Breast epithelium (tissue), 4 donors: ENCODE measurements at regions not wholly inside any gene's neighbourhood (a gene's known extent, or its start where the extent isn't known, plus 50 kb on each side); places are given as distances from the start of the nearest gene placed in this dataset.

Source experiments
- DNase-seq, 2 donors: peaks; one replicate each; pipeline ENCODE4 v3.0.0-alpha.2; 2019; ENCODE audit warnings: low spot score in 2 of 2
- H3K27ac ChIP-seq, 2 donors: fragments of 200-600 bp; sonication (generic) in 1 of 2; one replicate each; pipeline ENCODE4 v1.5.1; 2016 to 2019; ENCODE audit warnings: mild to moderate bottlenecking in 1 of 2
- H3K27me3 ChIP-seq, 2 donors: fragments of 200-600 bp; sonication (generic) in 1 of 2; one replicate each; pipeline versions ENCODE4 v1.5.1 to v1.6.0; 2017 to 2019; ENCODE audit warnings: control low read depth in 1 of 2, mild to moderate bottlenecking in 1 of 2
- H3K36me3 ChIP-seq: fragments of 200-600 bp; one replicate; pipeline ENCODE4 v1.5.1; 2019
- H3K4me1 ChIP-seq, 2 donors: fragments of 200-600 bp; sonication (generic); one replicate each; pipeline ENCODE4 v1.5.1; 2016 to 2019; ENCODE audit warnings: control low read depth in 1 of 2
- H3K4me3 ChIP-seq, 3 donors: fragments of 200-600 bp; sonication (generic); 1 replicate in 2 of 3; 2 replicates in 1 of 3; pipeline ENCODE4 v1.5.1; 2016 to 2019; ENCODE audit warnings: mild to moderate bottlenecking in 3 of 3, moderate library complexity in 2 of 3
- H3K9me3 ChIP-seq, 2 donors: fragments of 200-600 bp; sonication (generic) in 1 of 2; one replicate each; pipeline ENCODE4 v1.5.1; 2016 to 2019; ENCODE audit warnings: control low read depth in 1 of 2
- CTCF ChIP-seq, 3 donors: fragments of 450-650 bp; IDR thresholded peaks; one replicate each; pipeline ENCODE4 v1.5.1; 2016 to 2017; ENCODE audit warnings: antibody characterized with exemption in 3 of 3, mild to moderate bottlenecking in 3 of 3, moderate library complexity in 3 of 3
- POLR2A ChIP-seq: fragments of 450-650 bp; IDR thresholded peaks from one replicate; pipeline ENCODE4 v1.6.1; 2016; ENCODE audit warnings: antibody characterized with exemption, mild to moderate bottlenecking, moderate library complexity
- POLR2AphosphoS5 ChIP-seq, 3 donors: sonication (generic); formaldehyde crosslinking; IDR thresholded peaks; one replicate each; pipeline ENCODE4 v1.6.1; 2017; ENCODE audit warnings: antibody characterized with exemption in 3 of 3
- intact Hi-C: fragments of 100-400 bp; cut with DNase I; formaldehyde crosslinking; loops from one replicate; pipeline ENCODE4 v1.15.1; 2023; ENCODE audit warnings: low total_unique reads

GRCh38 chr20:54283253-54283652 lies 75.4 kb downstream of the PFDN4 start:
- TF ChIP-seq POLR2AphosphoS5 (IDR thresholded peaks at IDR 0.05) (no peak), POLR2A (no peak), CTCF (IDR thresholded peaks at IDR 0.05) (no peak)
- H3K36me3 ChIP-seq, result no peaks in the 10 kb centered on the region
- intact Hi-C loops, result no loop called here

GRCh38 chr20:54284928-54285704 lies 77.2 kb downstream of the PFDN4 start:
- no peaks in the 10 kb centered on the region for H3K36me3 ChIP-seq
- H3K27ac ChIP-seq, result no peak overlapping the region
- no peaks in the 10 kb centered on the region for H3K9me3 ChIP-seq
- intact Hi-C loops, result no loop called here
- H3K4me3 ChIP-seq, result no peak overlapping the region
- TF ChIP-seq POLR2AphosphoS5 (IDR thresholded peaks at IDR 0.05), result no peak
- TF ChIP-seq POLR2A, result no peak
- TF ChIP-seq CTCF (IDR thresholded peaks at IDR 0.05), result no peak
- no peak for DNase-seq
- H3K27me3 ChIP-seq, result no peaks in the 10 kb centered on the region
- no peaks in the 10 kb centered on the region for H3K4me1 ChIP-seq

More at GRCh38 chr20:54283253-54283652, 75.4 kb downstream of the PFDN4 start:
- Histone ChIP-seq H3K27me3 (no peaks in the 10 kb centered on the region), H3K9me3 (no peaks in the 10 kb centered on the region), H3K4me3 (no peak overlapping the region), H3K4me1 (no peaks in the 10 kb centered on the region), H3K27ac (no peak overlapping the region)
- no peak for DNase-seq

GRCh38 chr20:54290636-54291035 lies 82.7 kb downstream of the PFDN4 start:
- Histone ChIP-seq H3K4me1 (no peaks in the 10 kb centered on the region), H3K36me3 (no peaks in the 10 kb centered on the region), H3K27ac (no peak overlapping the region), H3K4me3 (no peak overlapping the region), H3K27me3 (no peaks in the 10 kb centered on the region), H3K9me3 (no peaks in the 10 kb centered on the region)
- TF ChIP-seq POLR2AphosphoS5 (IDR thresholded peaks at IDR 0.05) (no peak), CTCF (IDR thresholded peaks at IDR 0.05) (no peak), POLR2A (no peak)
- no peak for DNase-seq
- intact Hi-C loops, result loop anchor here (10.0 kb wide), 1 partner anchor 1534 kb away; no protein-coding TSS in a partner anchor

GRCh38 chr20:54291339-54292010 lies 83.6 kb downstream of the PFDN4 start:
- TF ChIP-seq POLR2AphosphoS5 (IDR thresholded peaks at IDR 0.05), result no peak
- no peak for TF ChIP-seq CTCF (IDR thresholded peaks at IDR 0.05)
- no peak for TF ChIP-seq POLR2A
- H3K27ac ChIP-seq, result no peak overlapping the region
- no peak overlapping the region for H3K4me3 ChIP-seq
- no peaks in the 10 kb centered on the region for H3K9me3 ChIP-seq
- DNase-seq, result no peak
- intact Hi-C loops, result loop anchor here (10.0 kb wide), 1 partner anchor 1533 kb away; no protein-coding TSS in a partner anchor
- H3K36me3 ChIP-seq, result no peaks in the 10 kb centered on the region
- no peaks in the 10 kb centered on the region for H3K4me1 ChIP-seq
- H3K27me3 ChIP-seq, result no peaks in the 10 kb centered on the region

GRCh38 chr20:54292185-54292584 lies 84.3 kb downstream of the PFDN4 start:
- H3K4me3 ChIP-seq, result no peak overlapping the region
- TF ChIP-seq CTCF (IDR thresholded peaks at IDR 0.05), result no peak
- no peak for TF ChIP-seq POLR2AphosphoS5 (IDR thresholded peaks at IDR 0.05)
- no peak for TF ChIP-seq POLR2A
- no peak for DNase-seq
- H3K27ac ChIP-seq, result peak overlapping the region in 1 of 2 donors; percentile 48
- H3K27me3 ChIP-seq, result no peaks in the 10 kb centered on the region
- no peaks in the 10 kb centered on the region for H3K9me3 ChIP-seq
- intact Hi-C loops, result loop anchor here (10.0 kb wide), 1 partner anchor 1533 kb away; no protein-coding TSS in a partner anchor
- H3K4me1 ChIP-seq, result no peaks in the 10 kb centered on the region
- H3K36me3 ChIP-seq, result no peaks in the 10 kb centered on the region
